ENCODE measurements at regions not wholly inside any gene's neighbourhood (a gene's known extent, or its start where the extent isn't known, plus 50 kb on each side); places are given as distances from the start of the nearest gene placed in this dataset.

GRCh38 chr10:105727131-105727530 is 1086.0 kb downstream of the SORCS3 start:
- DNase-seq (ENCODE audit: low read depth, low spot score) = no peak
- Histone ChIP-seq H3K4me1 (ENCODE audit: insufficient read depth, insufficient read length) (peaks cover 2% of the 10 kb centered on the region), H3K4me3 (ENCODE audit: insufficient read length, low read depth) (no peak overlapping the region), H3K9ac (ENCODE audit: insufficient read length, low read depth) (no peak overlapping the region), H3K36me3 (ENCODE audit: insufficient read depth, insufficient read length, low read length) (no peaks in the 10 kb centered on the region), H3K9me3 (ENCODE audit: insufficient read depth, low read length) (no peaks in the 10 kb centered on the region; the same call in 1 of the 2 replicates), H3K27me3 (ENCODE audit: insufficient read depth, insufficient read length) (no peaks in the 10 kb centered on the region)
- TF ChIP-seq ZNF274 (IDR thresholded peaks at IDR 0.05; ENCODE audit: low read depth, low read length) (no peak), SUZ12 (IDR thresholded peaks at IDR 0.05; ENCODE audit: extremely low read depth, insufficient read depth, insufficient read length) (no peak)

- peaks cover 2% of the 10 kb centered on the region for H3K4me1 ChIP-seq (ENCODE audit: insufficient read depth, insufficient read length)
- TF ChIP-seq ZNF274 (IDR thresholded peaks at IDR 0.05; ENCODE audit: low read depth, low read length) (no peak), YY1 (IDR thresholded peaks at IDR 0.05; ENCODE audit: insufficient read depth, insufficient read length) (no peak), SUZ12 (IDR thresholded peaks at IDR 0.05; ENCODE audit: extremely low read depth, insufficient read depth, insufficient read length) (no peak)
- no peaks in the 10 kb centered on the region; the same call in 1 of the 2 replicates for H3K9me3 ChIP-seq (ENCODE audit: insufficient read depth, low read length)
- no peaks in the 10 kb centered on the region for H3K27me3 ChIP-seq (ENCODE audit: insufficient read depth, insufficient read length)
- no peaks in the 10 kb centered on the region for H3K36me3 ChIP-seq (ENCODE audit: insufficient read depth, insufficient read length, low read length)
- H3K4me3 ChIP-seq (ENCODE audit: insufficient read length, low read depth) = no peak overlapping the region
- no peak overlapping the region for H3K9ac ChIP-seq (ENCODE audit: insufficient read length, low read depth)
- no peak for DNase-seq (ENCODE audit: low read depth, low spot score)
These were observed 1085.1 kb downstream of the SORCS3 start for GRCh38 chr10:105726149-105726548.

- Histone ChIP-seq H3K27me3 (ENCODE audit: insufficient read depth, insufficient read length) (no peaks in the 10 kb centered on the region), H3K9ac (ENCODE audit: insufficient read length, low read depth) (no peak overlapping the region), H3K4me3 (ENCODE audit: insufficient read length, low read depth) (no peak overlapping the region), H3K36me3 (ENCODE audit: insufficient read depth, insufficient read length, low read length) (no peaks in the 10 kb centered on the region), H3K9me3 (ENCODE audit: insufficient read depth, low read length) (no peaks in the 10 kb centered on the region; the same call in 1 of the 2 replicates), H3K4me1 (ENCODE audit: insufficient read depth, insufficient read length) (peaks cover 2% of the 10 kb centered on the region)
- TF ChIP-seq SUZ12 (IDR thresholded peaks at IDR 0.05; ENCODE audit: extremely low read depth, insufficient read depth, insufficient read length) = no peak
- no peak for TF ChIP-seq ZNF274 (IDR thresholded peaks at IDR 0.05; ENCODE audit: low read depth, low read length)
- no peak for TF ChIP-seq YY1 (IDR thresholded peaks at IDR 0.05; ENCODE audit: insufficient read depth, insufficient read length)
- DNase-seq (ENCODE audit: low read depth, low spot score) = no peak
These were observed 1083.9 kb downstream of the SORCS3 start for GRCh38 chr10:105725007-105725406.

- Histone ChIP-seq H3K4me1 (ENCODE audit: insufficient read depth, insufficient read length) (no peaks in the 10 kb centered on the region), H3K4me3 (ENCODE audit: insufficient read length, low read depth) (no peak overlapping the region), H3K36me3 (ENCODE audit: insufficient read depth, insufficient read length, low read length) (no peaks in the 10 kb centered on the region), H3K9ac (ENCODE audit: insufficient read length, low read depth) (no peak overlapping the region), H3K9me3 (ENCODE audit: insufficient read depth, low read length) (no peaks in the 10 kb centered on the region), H3K27me3 (ENCODE audit: insufficient read depth, insufficient read length) (no peaks in the 10 kb centered on the region)
- no peak for DNase-seq (ENCODE audit: low read depth, low spot score)
- no peak for TF ChIP-seq ZNF274 (IDR thresholded peaks at IDR 0.05; ENCODE audit: low read depth, low read length)
- no peak for TF ChIP-seq SUZ12 (IDR thresholded peaks at IDR 0.05; ENCODE audit: extremely low read depth, insufficient read depth, insufficient read length)
- no peak for TF ChIP-seq YY1 (IDR thresholded peaks at IDR 0.05; ENCODE audit: insufficient read depth, insufficient read length)
These were observed 1077.3 kb downstream of the SORCS3 start for GRCh38 chr10:105718207-105718995.

- no peak for TF ChIP-seq YY1 (IDR thresholded peaks at IDR 0.05; ENCODE audit: insufficient read depth, insufficient read length)
- Histone ChIP-seq H3K4me3 (ENCODE audit: insufficient read length, low read depth) (no peak overlapping the region), H3K9ac (ENCODE audit: insufficient read length, low read depth) (no peak overlapping the region), H3K27me3 (ENCODE audit: insufficient read depth, insufficient read length) (no peaks in the 10 kb centered on the region), H3K4me1 (ENCODE audit: insufficient read depth, insufficient read length) (no peaks in the 10 kb centered on the region), H3K36me3 (ENCODE audit: insufficient read depth, insufficient read length, low read length) (no peaks in the 10 kb centered on the region), H3K9me3 (ENCODE audit: insufficient read depth, low read length) (no peaks in the 10 kb centered on the region)
- no peak for DNase-seq (ENCODE audit: low read depth, low spot score)
These were observed 1073.6 kb downstream of the SORCS3 start for GRCh38 chr10:105714728-105715127.

GRCh38 chr10:105707603-105708002 is 1066.5 kb downstream of the SORCS3 start:
- no peak for DNase-seq (ENCODE audit: low read depth, low spot score)
- H3K36me3 ChIP-seq (ENCODE audit: insufficient read depth, insufficient read length, low read length) = no peaks in the 10 kb centered on the region
- no peaks in the 10 kb centered on the region for H3K9me3 ChIP-seq (ENCODE audit: insufficient read depth, low read length)
- H3K4me3 ChIP-seq (ENCODE audit: insufficient read length, low read depth) = no peak overlapping the region
- TF ChIP-seq YY1 (IDR thresholded peaks at IDR 0.05; ENCODE audit: insufficient read depth, insufficient read length) (no peak), ZNF274 (IDR thresholded peaks at IDR 0.05; ENCODE audit: low read depth, low read length) (no peak), SUZ12 (IDR thresholded peaks at IDR 0.05; ENCODE audit: extremely low read depth, insufficient read depth, insufficient read length) (no peak)
- H3K9ac ChIP-seq (ENCODE audit: insufficient read length, low read depth) = no peak overlapping the region
- no peaks in the 10 kb centered on the region for H3K27me3 ChIP-seq (ENCODE audit: insufficient read depth, insufficient read length)
- H3K4me1 ChIP-seq (ENCODE audit: insufficient read depth, insufficient read length) = no peaks in the 10 kb centered on the region

- H3K27me3 ChIP-seq (ENCODE audit: insufficient read depth, insufficient read length) = no peaks in the 10 kb centered on the region
- H3K9me3 ChIP-seq (ENCODE audit: insufficient read depth, low read length) = no peaks in the 10 kb centered on the region
- H3K4me1 ChIP-seq (ENCODE audit: insufficient read depth, insufficient read length) = no peaks in the 10 kb centered on the region
- no peak overlapping the region for H3K4me3 ChIP-seq (ENCODE audit: insufficient read length, low read depth)
- no peak for TF ChIP-seq YY1 (IDR thresholded peaks at IDR 0.05; ENCODE audit: insufficient read depth, insufficient read length)
- no peak for TF ChIP-seq SUZ12 (IDR thresholded peaks at IDR 0.05; ENCODE audit: extremely low read depth, insufficient read depth, insufficient read length)
- TF ChIP-seq ZNF274 (IDR thresholded peaks at IDR 0.05; ENCODE audit: low read depth, low read length) = no peak
- no peak overlapping the region for H3K9ac ChIP-seq (ENCODE audit: insufficient read length, low read depth)
- no peaks in the 10 kb centered on the region for H3K36me3 ChIP-seq (ENCODE audit: insufficient read depth, insufficient read length, low read length)
- DNase-seq (ENCODE audit: low read depth, low spot score) = no peak
These were observed 1065.4 kb downstream of the SORCS3 start for GRCh38 chr10:105706281-105707026.

All from NT2/D1 (cell line).